ENCODE measurements at regions not wholly inside any gene's neighbourhood (a gene's known extent, or its start where the extent isn't known, plus 50 kb on each side); places are given as distances from the start of the nearest gene placed in this dataset.

DNA sequence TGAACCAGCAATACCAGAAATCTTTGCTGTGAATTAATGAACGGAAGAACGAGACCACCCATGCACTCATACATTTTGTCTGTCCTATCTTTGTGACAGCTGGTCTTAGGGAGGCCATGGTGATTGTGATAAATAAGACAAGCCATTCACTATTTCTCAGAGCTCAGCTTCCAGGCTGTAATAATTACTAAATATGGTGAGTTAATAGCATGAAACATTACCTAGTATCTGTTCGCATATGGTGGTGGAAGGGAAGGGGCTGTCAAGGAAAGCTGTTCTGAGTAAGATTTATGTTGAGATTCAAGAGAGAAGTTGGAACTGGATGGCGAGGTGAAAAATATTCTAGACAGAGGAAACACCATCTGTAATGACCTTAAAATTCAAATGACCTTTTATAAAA lies 719.0 kb upstream of the ZNF385D start:
- Histone ChIP-seq H3K9me3 (ENCODE audit: control insufficient read depth in 1 of 2, low read length in 2 of 2) (no peaks in the 10 kb centered on the region), H3K27me3 (ENCODE audit: insufficient read depth, low read length) (no peaks in the 10 kb centered on the region), H3K27ac (ENCODE audit: low read depth, low read length) (no peak overlapping the region), H3K36me3 (ENCODE audit: insufficient read depth, low read length) (no peaks in the 10 kb centered on the region), H3K4me1 (ENCODE audit: insufficient read depth, low read length) (no peaks in the 10 kb centered on the region), H3K4me3 (ENCODE audit: low read length in 2 of 2) (no peak overlapping the region)
- no peak for DNase-seq
- H3K4me3 Mint-ChIP-seq, result no peak overlapping the region
- H3K27ac Mint-ChIP-seq, result no peak overlapping the region
- H3K4me1 Mint-ChIP-seq, result no peaks in the 10 kb centered on the region
- intact Hi-C loops (cut with micrococcal nuclease), result no loop called here
- H3K9me3 Mint-ChIP-seq, result peaks cover 0 to 14% (median 2%) of the 10 kb centered on the region in 8 donors
- POLR2A ChIA-PET (ENCODE audit: partially characterized antibody), result no interaction called here
- H3K27me3 Mint-ChIP-seq, result no peaks in the 10 kb centered on the region
- CTCF ChIA-PET (ENCODE audit: partially characterized antibody), result no interaction called here
- H3K36me3 Mint-ChIP-seq, result no peaks in the 10 kb centered on the region

- H3K27me3 Mint-ChIP-seq, result no peaks in the 10 kb centered on the region
- H3K9me3 ChIP-seq (ENCODE audit: control insufficient read depth in 1 of 2, low read length in 2 of 2), result no peaks in the 10 kb centered on the region
- no peaks in the 10 kb centered on the region for H3K36me3 Mint-ChIP-seq
- DNase-seq, result no peak
- ChIA-PET CTCF (ENCODE audit: partially characterized antibody) (no interaction called here), POLR2A (ENCODE audit: partially characterized antibody) (no interaction called here)
- H3K4me1 ChIP-seq (ENCODE audit: insufficient read depth, low read length), result no peaks in the 10 kb centered on the region
- intact Hi-C loops (cut with micrococcal nuclease), result no loop called here
- H3K27ac ChIP-seq (ENCODE audit: low read depth, low read length), result no peak overlapping the region
- no peaks in the 10 kb centered on the region for H3K4me1 Mint-ChIP-seq
- H3K4me3 ChIP-seq (ENCODE audit: low read length in 2 of 2), result no peak overlapping the region
- no peaks in the 10 kb centered on the region for H3K36me3 ChIP-seq (ENCODE audit: insufficient read depth, low read length)
- H3K27me3 ChIP-seq (ENCODE audit: insufficient read depth, low read length), result no peaks in the 10 kb centered on the region
- H3K9me3 Mint-ChIP-seq, result peaks cover 0 to 8% (median 2%) of the 10 kb centered on the region in 8 donors
- H3K4me3 Mint-ChIP-seq, result no peak overlapping the region
- no peak overlapping the region for H3K27ac Mint-ChIP-seq
Measured at GRCh38 chr3:22471557-22471956, 720.5 kb upstream of the ZNF385D start.

GRCh38 chr3:22474706-22475445 lies 723.9 kb upstream of the ZNF385D start:
- H3K27me3 Mint-ChIP-seq, result no peaks in the 10 kb centered on the region
- CTCF ChIA-PET (ENCODE audit: partially characterized antibody), result no interaction called here

GRCh38 chr3:22475665-22476240 lies 724.7 kb upstream of the ZNF385D start:
- Mint-ChIP-seq H3K36me3 (no peaks in the 10 kb centered on the region), H3K4me1 (no peaks in the 10 kb centered on the region), H3K27ac (no peak overlapping the region), H3K4me3 (no peak overlapping the region), H3K27me3 (no peaks in the 10 kb centered on the region), H3K9me3 (peaks cover 0 to 11% (median 2%) of the 10 kb centered on the region in 8 donors)
- DNase-seq, result no peak
- no peak overlapping the region for H3K27ac ChIP-seq (ENCODE audit: low read depth, low read length)
- no peaks in the 10 kb centered on the region for H3K9me3 ChIP-seq (ENCODE audit: control insufficient read depth in 1 of 2, low read length in 2 of 2)
- no peaks in the 10 kb centered on the region for H3K4me1 ChIP-seq (ENCODE audit: insufficient read depth, low read length)
- H3K36me3 ChIP-seq (ENCODE audit: insufficient read depth, low read length), result no peaks in the 10 kb centered on the region
- no peaks in the 10 kb centered on the region for H3K27me3 ChIP-seq (ENCODE audit: insufficient read depth, low read length)
- ChIA-PET CTCF (ENCODE audit: partially characterized antibody) (no interaction called here), POLR2A (ENCODE audit: partially characterized antibody) (no interaction called here)
- no peak overlapping the region for H3K4me3 ChIP-seq (ENCODE audit: low read length in 2 of 2)
- intact Hi-C loops (cut with micrococcal nuclease), result no loop called here

More at GRCh38 chr3:22474706-22475445, 723.9 kb upstream of the ZNF385D start:
- H3K4me3 ChIP-seq (ENCODE audit: low read length in 2 of 2), result no peak overlapping the region
- intact Hi-C loops (cut with micrococcal nuclease), result no loop called here
- H3K9me3 Mint-ChIP-seq, result peaks cover 0 to 9% (median 3%) of the 10 kb centered on the region in 8 donors
- no peaks in the 10 kb centered on the region for H3K36me3 Mint-ChIP-seq
- no peaks in the 10 kb centered on the region for H3K9me3 ChIP-seq (ENCODE audit: control insufficient read depth in 1 of 2, low read length in 2 of 2)
- no peaks in the 10 kb centered on the region for H3K4me1 ChIP-seq (ENCODE audit: insufficient read depth, low read length)
- DNase-seq, result no peak
- H3K36me3 ChIP-seq (ENCODE audit: insufficient read depth, low read length), result no peaks in the 10 kb centered on the region
- POLR2A ChIA-PET (ENCODE audit: partially characterized antibody), result no interaction called here
- H3K4me1 Mint-ChIP-seq, result no peaks in the 10 kb centered on the region
- H3K27ac ChIP-seq (ENCODE audit: low read depth, low read length), result no peak overlapping the region
- no peaks in the 10 kb centered on the region for H3K27me3 ChIP-seq (ENCODE audit: insufficient read depth, low read length)
- no peak overlapping the region for H3K4me3 Mint-ChIP-seq
- no peak overlapping the region for H3K27ac Mint-ChIP-seq

DNA sequence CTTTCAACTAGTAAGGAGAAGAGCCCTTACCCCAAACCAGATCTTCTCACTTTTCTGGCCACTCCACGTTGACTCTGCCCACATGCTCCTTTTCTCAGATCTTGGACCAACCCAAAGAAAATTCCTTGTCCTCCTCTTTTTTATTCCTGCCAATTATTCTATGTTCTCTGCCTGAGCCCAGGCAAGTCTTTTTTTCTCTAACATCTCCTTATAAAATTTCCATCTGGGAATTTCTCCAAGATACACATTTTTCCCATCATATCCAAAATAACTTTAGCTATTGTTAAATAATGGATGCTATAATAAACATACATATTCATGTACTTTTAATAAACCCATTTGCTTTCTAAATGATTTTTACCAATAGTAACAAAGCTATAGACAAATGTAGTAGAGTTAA lies 726.0 kb upstream of the ZNF385D start:
- no peak for DNase-seq
- H3K36me3 ChIP-seq (ENCODE audit: insufficient read depth, low read length), result no peaks in the 10 kb centered on the region
- H3K9me3 Mint-ChIP-seq, result peaks cover 0 to 11% (median 3%) of the 10 kb centered on the region in 8 donors
- H3K27ac Mint-ChIP-seq, result no peak overlapping the region
- no peaks in the 10 kb centered on the region for H3K4me1 Mint-ChIP-seq
- no peaks in the 10 kb centered on the region for H3K9me3 ChIP-seq (ENCODE audit: control insufficient read depth in 1 of 2, low read length in 2 of 2)
- H3K4me3 Mint-ChIP-seq, result no peak overlapping the region
- H3K27me3 Mint-ChIP-seq, result no peaks in the 10 kb centered on the region
- ChIA-PET POLR2A (ENCODE audit: partially characterized antibody) (no interaction called here), CTCF (ENCODE audit: partially characterized antibody) (no interaction called here)
- intact Hi-C loops (cut with micrococcal nuclease), result no loop called here
- H3K4me3 ChIP-seq (ENCODE audit: low read length in 2 of 2), result no peak overlapping the region
- no peaks in the 10 kb centered on the region for H3K27me3 ChIP-seq (ENCODE audit: insufficient read depth, low read length)
- H3K27ac ChIP-seq (ENCODE audit: low read depth, low read length), result no peak overlapping the region
- no peaks in the 10 kb centered on the region for H3K36me3 Mint-ChIP-seq
- no peaks in the 10 kb centered on the region for H3K4me1 ChIP-seq (ENCODE audit: insufficient read depth, low read length)

- no peaks in the 10 kb centered on the region for H3K36me3 Mint-ChIP-seq
- Histone ChIP-seq H3K27ac (ENCODE audit: low read depth, low read length) (no peak overlapping the region), H3K4me3 (ENCODE audit: low read length in 2 of 2) (no peak overlapping the region), H3K4me1 (ENCODE audit: insufficient read depth, low read length) (no peaks in the 10 kb centered on the region), H3K27me3 (ENCODE audit: insufficient read depth, low read length) (no peaks in the 10 kb centered on the region), H3K36me3 (ENCODE audit: insufficient read depth, low read length) (no peaks in the 10 kb centered on the region), H3K9me3 (ENCODE audit: control insufficient read depth in 1 of 2, low read length in 2 of 2) (no peaks in the 10 kb centered on the region)
- CTCF ChIA-PET (ENCODE audit: partially characterized antibody), result no interaction called here
- no peak overlapping the region for H3K27ac Mint-ChIP-seq
- no peak overlapping the region for H3K4me3 Mint-ChIP-seq
- H3K9me3 Mint-ChIP-seq, result peaks cover 0 to 11% (median 2%) of the 10 kb centered on the region in 8 donors
- intact Hi-C loops (cut with micrococcal nuclease), result no loop called here
- DNase-seq, result no peak
- H3K4me1 Mint-ChIP-seq, result no peaks in the 10 kb centered on the region
- H3K27me3 Mint-ChIP-seq, result no peaks in the 10 kb centered on the region
- POLR2A ChIA-PET (ENCODE audit: partially characterized antibody), result no interaction called here
Measured at GRCh38 chr3:22485954-22486353, 717.2 kb upstream of the UBE2E2 start.

DNA sequence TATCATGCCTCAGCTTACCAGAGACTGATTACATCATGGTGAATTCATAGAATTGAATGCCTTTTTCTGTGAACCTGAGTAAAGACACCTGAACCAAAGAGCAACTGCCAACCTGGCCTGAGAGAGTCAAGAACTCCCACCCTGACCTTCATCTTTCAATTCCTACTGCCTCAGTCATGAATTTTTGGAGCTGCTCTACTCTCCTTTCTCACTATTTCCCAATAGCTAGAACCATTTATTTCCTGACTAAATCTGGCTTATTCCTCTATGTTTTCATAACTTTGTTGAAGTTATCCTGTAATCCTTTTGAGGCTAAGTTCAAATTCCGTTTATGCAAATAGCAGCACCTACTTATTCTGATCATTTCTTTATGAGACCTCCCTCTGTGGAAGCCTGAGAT lies 712.4 kb upstream of the UBE2E2 start:
- no peaks in the 10 kb centered on the region for H3K4me1 Mint-ChIP-seq
- no peaks in the 10 kb centered on the region for H3K27me3 Mint-ChIP-seq
- H3K9me3 Mint-ChIP-seq, result peaks cover 0 to 11% (median under 1%) of the 10 kb centered on the region in 8 donors
- Histone ChIP-seq H3K27ac (ENCODE audit: low read depth, low read length) (no peak overlapping the region), H3K4me3 (ENCODE audit: low read length in 2 of 2) (no peak overlapping the region), H3K4me1 (ENCODE audit: insufficient read depth, low read length) (no peaks in the 10 kb centered on the region), H3K9me3 (ENCODE audit: control insufficient read depth in 1 of 2, low read length in 2 of 2) (no peaks in the 10 kb centered on the region), H3K27me3 (ENCODE audit: insufficient read depth, low read length) (no peaks in the 10 kb centered on the region), H3K36me3 (ENCODE audit: insufficient read depth, low read length) (no peaks in the 10 kb centered on the region)
- H3K4me3 Mint-ChIP-seq, result no peak overlapping the region
- no peak overlapping the region for H3K27ac Mint-ChIP-seq
- ChIA-PET CTCF (ENCODE audit: partially characterized antibody) (no interaction called here), POLR2A (ENCODE audit: partially characterized antibody) (no interaction called here)
- intact Hi-C loops (cut with micrococcal nuclease), result no loop called here
- no peak for DNase-seq
- no peaks in the 10 kb centered on the region for H3K36me3 Mint-ChIP-seq
